GM12891 (cell line): ENCODE measurements at regions not wholly inside any gene's neighbourhood (a gene's known extent, or its start where the extent isn't known, plus 50 kb on each side); places are given as distances from the start of the nearest gene placed in this dataset.

Experiments
- PAX5 ChIP-seq: IDR thresholded peaks from 2 replicates; pipeline ENCODE4 v1.6.1; 2011; ENCODE audit warnings: low read length, moderate library complexity, mild to moderate bottlenecking; ENCODE audit not compliant: insufficient read depth, severe bottlenecking
- POLR2A ChIP-seq: IDR thresholded peaks from 2 replicates; pipeline ENCODE4 v1.6.1; 2011; ENCODE audit warnings: low read depth, low read length, control low read depth
- POLR2AphosphoS5 ChIP-seq: IDR thresholded peaks from 2 replicates; pipeline ENCODE4 v1.6.1; 2011; ENCODE audit warnings: low read depth, low read length, control low read depth
- SPI1 ChIP-seq: IDR thresholded peaks from 2 replicates; pipeline ENCODE4 v1.6.1; 2011; ENCODE audit warnings: low read depth, low read length, control low read depth
- TAF1 ChIP-seq: IDR thresholded peaks from 2 replicates; pipeline ENCODE4 v1.6.1; 2011; ENCODE audit warnings: low read depth, low read length, control low read depth

GRCh38 chr5:6810641-6811405, 97.6 kb downstream of the TENT4A start:
- TF ChIP-seq POLR2A (no peak), TAF1 (no peak), POLR2AphosphoS5 (no peak), SPI1 (no peak), PAX5 (no peak)
